GM23338 (cell line): ENCODE measurements at regions not wholly inside any gene's neighbourhood (a gene's known extent, or its start where the extent isn't known, plus 50 kb on each side); places are given as distances from the start of the nearest gene placed in this dataset.

Experiments
- ATAC-seq: fragments of 200-7000 bp; cut with Tn5 transposase; 3 replicates; pipeline ENCODE4 v1.9.1; 2020
- DNase-seq: peaks from one replicate; pipeline ENCODE4 v3.0.0-alpha.2; 2015; ENCODE audit warnings: low spot score
- H2AFZ ChIP-seq: fragments of 200-600 bp; sonication (generic); 2 replicates; pipeline ENCODE4 v1.8.0; 2016; ENCODE audit warnings: antibody characterized with exemption, mild to moderate bottlenecking, moderate library complexity
- H3F3A ChIP-seq: fragments of 200-600 bp; sonication (generic); replicated peaks from 2 replicates; pipeline ENCODE4 v1.8.0; 2017; ENCODE audit warnings: antibody characterized with exemption, mixed run types, low read depth
- H3K27ac ChIP-seq: fragments of 200-600 bp; sonication (generic); 2 replicates; pipeline ENCODE4 v1.6.1; 2016; ENCODE audit warnings: low read depth
- H3K27me3 ChIP-seq: fragments of 200-600 bp; sonication (generic); 2 replicates; pipeline ENCODE4 v1.8.0; 2016; ENCODE audit warnings: mild to moderate bottlenecking, mixed run types, moderate library complexity; ENCODE audit not compliant: insufficient read depth
- H3K36me3 ChIP-seq: fragments of 200-600 bp; sonication (generic); 2 replicates; pipeline ENCODE4 v1.8.0; 2016; ENCODE audit warnings: mild to moderate bottlenecking; ENCODE audit not compliant: insufficient read depth
- H3K4me1 ChIP-seq: fragments of 200-600 bp; sonication (generic); 2 replicates; pipeline ENCODE4 v1.8.0; 2016; ENCODE audit warnings: mild to moderate bottlenecking, moderate library complexity; ENCODE audit not compliant: insufficient read depth
- H3K4me2 ChIP-seq: fragments of 200-600 bp; sonication (generic); 2 replicates; pipeline ENCODE4 v1.7.1; 2017; ENCODE audit warnings: mixed run types
- H3K4me3 ChIP-seq: fragments of 200-600 bp; sonication (generic); 2 replicates; pipeline ENCODE4 v1.6.1; 2016; ENCODE audit warnings: mixed run types
- H3K79me2 ChIP-seq: fragments of 200-600 bp; sonication (generic); replicated peaks from 2 replicates; pipeline ENCODE4 v1.8.0; 2017; ENCODE audit warnings: mild to moderate bottlenecking; ENCODE audit not compliant: insufficient read depth
- H3K9me2 ChIP-seq: fragments of 200-600 bp; sonication (generic); 2 replicates; pipeline ENCODE4 v1.8.0; 2017; ENCODE audit not compliant: insufficient read depth
- H4K20me1 ChIP-seq: fragments of 200-600 bp; sonication (generic); replicated peaks from 2 replicates; pipeline ENCODE4 v1.8.0; 2017; ENCODE audit warnings: mild to moderate bottlenecking; ENCODE audit not compliant: insufficient read depth
- H3K27ac Mint-ChIP-seq: 2 replicates; pipeline ENCODE4 v1.8.0; 2020; ENCODE audit warnings: inconsistent platforms, mild to moderate bottlenecking, moderate library complexity, mixed read lengths
- H3K27me3 Mint-ChIP-seq: 3 replicates; pipeline ENCODE4 v1.8.0; 2022; ENCODE audit warnings: low read depth, mild to moderate bottlenecking, moderate library complexity, mixed read lengths, inconsistent platforms; ENCODE audit not compliant: insufficient read depth, poor library complexity
- H3K36me3 Mint-ChIP-seq: 3 replicates; pipeline ENCODE4 v1.8.0; 2021; ENCODE audit warnings: low read depth, mild to moderate bottlenecking, inconsistent platforms, moderate library complexity, mixed read lengths
- H3K4me1 Mint-ChIP-seq: 3 replicates; pipeline ENCODE4 v1.8.0; 2020; ENCODE audit warnings: mild to moderate bottlenecking, inconsistent platforms, mixed read lengths
- H3K4me3 Mint-ChIP-seq: 3 replicates; pipeline ENCODE4 v1.8.0; 2021; ENCODE audit warnings: moderate library complexity, mild to moderate bottlenecking, inconsistent platforms, mixed read lengths
- H3K9me3 Mint-ChIP-seq: 3 replicates; pipeline ENCODE4 v1.8.0; 2020; ENCODE audit warnings: moderate library complexity, mild to moderate bottlenecking, inconsistent platforms, mixed read lengths
- ETS1 ChIP-seq: IDR thresholded peaks from 2 replicates; pipeline ENCODE4 v1.6.1; 2016; ENCODE audit warnings: antibody characterized with exemption
- EZH2 ChIP-seq: fragments of 200-600 bp; sonication (generic); IDR thresholded peaks from one replicate; pipeline ENCODE4 v1.8.0; 2017; ENCODE audit warnings: antibody characterized with exemption, mild to moderate bottlenecking, low read depth; ENCODE audit not compliant: unreplicated experiment
- JUNB ChIP-seq: IDR thresholded peaks from one replicate; pipeline ENCODE4 v1.6.1; 2016; ENCODE audit warnings: antibody characterized with exemption; ENCODE audit not compliant: unreplicated experiment
- POLR2AphosphoS5 ChIP-seq: IDR thresholded peaks from 2 replicates; pipeline ENCODE4 v1.6.1; 2016; ENCODE audit warnings: antibody characterized with exemption, low read depth
- REST ChIP-seq: IDR thresholded peaks from one replicate; pipeline ENCODE4 v1.6.1; 2018; ENCODE audit warnings: antibody characterized with exemption; ENCODE audit not compliant: unreplicated experiment
- STAT1 ChIP-seq: IDR thresholded peaks from one replicate; pipeline ENCODE4 v1.6.1; 2016; ENCODE audit warnings: antibody characterized with exemption; ENCODE audit not compliant: unreplicated experiment
- ZNF331 ChIP-seq: fragments of 250-450 bp; sonication (Bioruptor Pico); IDR thresholded peaks from 2 replicates; pipeline ENCODE4 v1.5.0; 2020; ENCODE audit warnings: low read depth, mild to moderate bottlenecking, moderate library complexity
- ZNF462 ChIP-seq: fragments of 250-450 bp; sonication (Bioruptor Pico); IDR thresholded peaks from 2 replicates; pipeline ENCODE4 v1.5.0; 2020; ENCODE audit warnings: mild to moderate bottlenecking, moderate library complexity

- TF ChIP-seq REST (no peak), POLR2AphosphoS5 (no peak), ZNF331 (CRISPR knock-in tag) (no peak)
Observed at GRCh38 chr1:79714664-79715063, 708.1 kb upstream of the ADGRL4 start (continued).

- H3K4me1 Mint-ChIP-seq = peaks cover 3% of the 10 kb centered on the region; the same call in 2 of the 3 replicates
Observed at GRCh38 chr1:79711001-79711431, 704.5 kb upstream of the ADGRL4 start.

GRCh38 chr1:79708646-79709265, 702.2 kb upstream of the ADGRL4 start:
- H3F3A ChIP-seq = no peaks in the 10 kb centered on the region
- H3K4me3 Mint-ChIP-seq = no peak overlapping the region
- H3K9me2 ChIP-seq = no peaks in the 10 kb centered on the region
- no peaks in the 10 kb centered on the region for H4K20me1 ChIP-seq
- H3K4me3 ChIP-seq = no peak overlapping the region
- no peaks in the 10 kb centered on the region for H3K9me3 Mint-ChIP-seq
- H3K4me1 ChIP-seq = no peaks in the 10 kb centered on the region
- no peak overlapping the region for H3K27ac Mint-ChIP-seq
- H3K4me2 ChIP-seq = no peak overlapping the region
- H3K79me2 ChIP-seq = no peaks in the 10 kb centered on the region
- H3K27me3 ChIP-seq = no peaks in the 10 kb centered on the region
- no peaks in the 10 kb centered on the region for H3K27me3 Mint-ChIP-seq
- H3K36me3 Mint-ChIP-seq = no peaks in the 10 kb centered on the region
- ATAC-seq = no peak
- H3K4me1 Mint-ChIP-seq = no peaks in the 10 kb centered on the region
- no peak overlapping the region for H2AFZ ChIP-seq
- no peak overlapping the region for H3K27ac ChIP-seq
- no peak for DNase-seq
- no peaks in the 10 kb centered on the region for H3K36me3 ChIP-seq
- TF ChIP-seq ZNF462 (CRISPR knock-in tag) (no peak), POLR2AphosphoS5 (no peak), EZH2 (no peak), STAT1 (no peak), JUNB (no peak)

More at GRCh38 chr1:79711001-79711431, 704.5 kb upstream of the ADGRL4 start:
- DNase-seq = no peak
- Histone ChIP-seq H3K9me2 (no peaks in the 10 kb centered on the region), H2AFZ (no peak overlapping the region), H3K27ac (no peak overlapping the region), H3K27me3 (no peaks in the 10 kb centered on the region), H3F3A (no peaks in the 10 kb centered on the region), H3K79me2 (no peaks in the 10 kb centered on the region), H4K20me1 (no peaks in the 10 kb centered on the region), H3K4me3 (no peak overlapping the region), H3K4me2 (no peak overlapping the region), H3K4me1 (peaks cover 8% of the 10 kb centered on the region), H3K36me3 (no peaks in the 10 kb centered on the region)
- no peak for TF ChIP-seq ETS1
- H3K27me3 Mint-ChIP-seq = no peaks in the 10 kb centered on the region
- no peak overlapping the region for H3K27ac Mint-ChIP-seq
- no peak overlapping the region for H3K4me3 Mint-ChIP-seq
- ATAC-seq = no peak
- no peaks in the 10 kb centered on the region for H3K9me3 Mint-ChIP-seq
- H3K36me3 Mint-ChIP-seq = no peaks in the 10 kb centered on the region
